Thyroid gland (tissue), 4 donors: ENCODE measurements at regions not wholly inside any gene's neighbourhood (a gene's known extent, or its start where the extent isn't known, plus 50 kb on each side); places are given as distances from the start of the nearest gene placed in this dataset.

ENCODE experiments used
- DNase-seq, 2 donors: peaks; one replicate each; pipeline ENCODE4 v3.0.0-alpha.2; 2019
- H3K27ac ChIP-seq, 3 donors: fragments of 200-600 bp; sonication (generic); 1 replicate in 2 of 3; 2 replicates in 1 of 3; pipeline ENCODE4 v1.5.1; 2016 to 2019; ENCODE audit warnings: mild to moderate bottlenecking in 1 of 3, moderate library complexity in 1 of 3
- H3K27me3 ChIP-seq: fragments of 200-600 bp; sonication (generic); one replicate; pipeline ENCODE4 v1.5.1; 2019
- H3K36me3 ChIP-seq, 2 donors: fragments of 200-600 bp; sonication (generic); one replicate each; pipeline ENCODE4 v1.5.1; 2016 to 2019
- H3K4me1 ChIP-seq, 2 donors: fragments of 200-600 bp; sonication (generic); one replicate each; pipeline ENCODE4 v1.5.1; 2017 to 2019
- H3K4me3 ChIP-seq, 3 donors: fragments of 200-600 bp; sonication (generic); replicated peaks in 1 of 3; 1 replicate in 2 of 3; 2 replicates in 1 of 3; pipeline ENCODE4 v1.5.1; 2016; ENCODE audit warnings: mild to moderate bottlenecking in 1 of 3
- H3K9me3 ChIP-seq: fragments of 200-600 bp; sonication (generic); one replicate; pipeline ENCODE4 v1.5.1; 2017
- CTCF ChIP-seq, 6 experiments: fragments of 200-600 bp in 3 of 6; fragments of 450-650 bp in 3 of 6; sonication (generic) in 3 of 6; IDR thresholded peaks; one replicate each; pipeline ENCODE4 v1.5.1; 2016 to 2019; ENCODE audit warnings: antibody characterized with exemption in 6 of 6, mild to moderate bottlenecking in 2 of 6, inconsistent platforms in 1 of 6, moderate library complexity in 1 of 6
- POLR2A ChIP-seq, 2 donors: fragments of 450-650 bp; IDR thresholded peaks; one replicate each; pipeline ENCODE4 v1.6.1; 2017; ENCODE audit warnings: antibody characterized with exemption in 2 of 2, mild to moderate bottlenecking in 2 of 2, moderate library complexity in 1 of 2
- WGBS, 2 donors: methylation state at CpG; one replicate each; pipeline ENCODE4 v1.1.5; 2017; 5-methylcytosine and 5-hydroxymethylcytosine counted together
- intact Hi-C: fragments of 100-400 bp; cut with DNase I; formaldehyde crosslinking; loops from one replicate; pipeline ENCODE4 v1.15.1; 2023

DNA sequence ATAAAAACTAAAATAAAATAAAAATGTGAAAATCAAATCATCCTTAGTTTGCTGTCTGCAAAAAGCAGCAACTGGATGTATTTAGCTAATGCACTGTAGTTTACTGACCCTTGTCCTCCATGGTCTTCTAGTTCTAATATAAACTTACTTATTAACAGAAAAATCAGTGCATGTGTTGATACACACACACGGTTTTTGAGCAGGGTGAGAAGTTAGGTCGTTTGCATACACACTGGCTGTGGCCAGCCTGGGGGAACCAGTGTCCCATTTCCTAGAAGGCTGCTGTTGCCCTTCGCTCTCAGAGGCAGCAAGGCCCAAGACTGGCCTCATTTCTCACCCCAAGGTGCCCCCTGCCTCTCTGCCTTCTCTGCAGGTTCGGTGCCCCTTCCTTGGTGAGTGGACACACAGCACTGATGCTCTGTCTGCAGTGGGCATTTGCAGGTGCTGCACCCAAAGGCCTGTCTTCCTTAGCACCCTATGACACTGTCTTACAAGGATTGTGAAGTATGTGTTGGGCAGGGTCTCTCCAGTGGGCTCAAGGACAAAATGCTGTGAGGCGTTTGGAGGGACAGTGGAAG, 168.5 kb downstream of the SCP2D1 start:
- WGBS, 2 donors = 70 to 74% methylated on average over 5 of the region's 5 CpGs
- H3K36me3 ChIP-seq = no peaks in the 10 kb centered on the region
- no peak for DNase-seq
- H3K27me3 ChIP-seq = no peaks in the 10 kb centered on the region
- no peak for TF ChIP-seq POLR2A (IDR thresholded peaks at IDR 0.05)
- TF ChIP-seq CTCF (IDR thresholded peaks at IDR 0.05) = no peak
- H3K9me3 ChIP-seq = no peaks in the 10 kb centered on the region
- no peak overlapping the region for H3K27ac ChIP-seq
- H3K4me3 ChIP-seq = no peak overlapping the region
- H3K4me1 ChIP-seq = no peaks in the 10 kb centered on the region
- intact Hi-C loops = no loop called here

- intact Hi-C loops = no loop called here
- no peak overlapping the region for H3K27ac ChIP-seq
Measured at GRCh38 chr20:18983796-18984195, 170.2 kb downstream of the SCP2D1 start.

GRCh38 chr20:18984238-18985200, 170.9 kb downstream of the SCP2D1 start:
- Histone ChIP-seq H3K27ac (no peak overlapping the region), H3K4me1 (no peaks in the 10 kb centered on the region), H3K9me3 (no peaks in the 10 kb centered on the region), H3K36me3 (no peaks in the 10 kb centered on the region), H3K27me3 (no peaks in the 10 kb centered on the region), H3K4me3 (no peak overlapping the region)
- 72 to 76% methylated on average over 12 to 13 of the region's 13 CpGs for WGBS, 2 donors
- intact Hi-C loops = no loop called here
- DNase-seq = no peak
- TF ChIP-seq CTCF (IDR thresholded peaks at IDR 0.05) (no peak), POLR2A (IDR thresholded peaks at IDR 0.05) (no peak)

More at GRCh38 chr20:18983796-18984195, 170.2 kb downstream of the SCP2D1 start:
- Histone ChIP-seq H3K4me1 (no peaks in the 10 kb centered on the region), H3K27me3 (no peaks in the 10 kb centered on the region), H3K9me3 (no peaks in the 10 kb centered on the region), H3K36me3 (no peaks in the 10 kb centered on the region), H3K4me3 (no peak overlapping the region)
- 89 to 94% methylated on average over 5 of the region's 5 CpGs for WGBS, 2 donors
- no peak for DNase-seq
- no peak for TF ChIP-seq CTCF (IDR thresholded peaks at IDR 0.05)
- TF ChIP-seq POLR2A (IDR thresholded peaks at IDR 0.05) = no peak

GRCh38 chr20:18985551-18985950, 172.0 kb downstream of the SCP2D1 start:
- Histone ChIP-seq H3K4me3 (no peak overlapping the region), H3K36me3 (no peaks in the 10 kb centered on the region), H3K4me1 (no peaks in the 10 kb centered on the region), H3K27ac (no peak overlapping the region), H3K27me3 (no peaks in the 10 kb centered on the region), H3K9me3 (no peaks in the 10 kb centered on the region)
- TF ChIP-seq POLR2A (IDR thresholded peaks at IDR 0.05) (no peak), CTCF (IDR thresholded peaks at IDR 0.05) (no peak)
- intact Hi-C loops = no loop called here
- DNase-seq = no peak
- WGBS, 2 donors = 80% methylated on average over 1 of the region's 5 CpGs; no CpG with 5 or more reads in 1 of the 2 donors
